Stimulated activated memory B cell treated with anti-CD40 and anti-IgM and Interleukin-4, amounts not matched to agents 10 μg/mL and 1 μg/mL and 100 μg/mL, for 72 hours (primary cell): ENCODE measurements at regions not wholly inside any gene's neighbourhood (a gene's known extent, or its start where the extent isn't known, plus 50 kb on each side); places are given as distances from the start of the nearest gene placed in this dataset.

Source experiments
- ATAC-seq: fragments of 150-1000 bp; cut with Tn5 transposase; 2 replicates; pipeline ENCODE4 v1.10.0; 2021
- H3K27ac Mint-ChIP-seq: one replicate; pipeline ENCODE4 v1.8.0; 2022; ENCODE audit warnings: mild to moderate bottlenecking, mixed read lengths
- H3K27me3 Mint-ChIP-seq: one replicate; pipeline ENCODE4 v1.8.0; 2022; ENCODE audit warnings: mixed read lengths
- H3K36me3 Mint-ChIP-seq: one replicate; pipeline ENCODE4 v1.8.0; 2022; ENCODE audit warnings: mixed read lengths
- H3K4me1 Mint-ChIP-seq: one replicate; pipeline ENCODE4 v1.8.0; 2022; ENCODE audit warnings: mixed read lengths
- H3K4me3 Mint-ChIP-seq: one replicate; pipeline ENCODE4 v1.8.0; 2022; ENCODE audit warnings: mild to moderate bottlenecking, moderate library complexity, mixed read lengths
- H3K9me3 Mint-ChIP-seq: one replicate; pipeline ENCODE4 v1.8.0; 2022; ENCODE audit warnings: mixed read lengths

DNA sequence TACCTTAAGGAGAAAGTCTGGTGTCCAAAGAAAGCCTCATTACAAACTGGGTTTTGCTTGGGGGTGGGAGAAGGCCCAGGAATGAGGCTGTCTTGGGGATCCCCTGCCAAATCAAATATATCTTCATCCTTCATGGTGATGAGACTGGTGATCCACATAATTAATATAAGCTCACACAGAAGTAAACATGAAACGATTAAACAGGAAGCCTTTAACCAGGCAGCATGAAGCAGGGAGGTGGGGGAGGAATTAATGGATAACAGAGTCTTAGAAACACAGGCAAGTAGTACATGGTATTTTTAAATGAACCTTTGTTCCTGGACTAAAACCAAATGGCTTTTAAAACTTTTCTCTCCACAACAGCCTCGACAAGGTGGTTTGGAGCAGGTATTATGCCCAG is 437.5 kb downstream of the TFAP2A start:
- Mint-ChIP-seq H3K4me1 (no peaks in the 10 kb centered on the region), H3K4me3 (no peak overlapping the region), H3K27me3 (no peaks in the 10 kb centered on the region), H3K36me3 (no peaks in the 10 kb centered on the region), H3K9me3 (peaks cover 9% of the 10 kb centered on the region), H3K27ac (no peak overlapping the region)
- ATAC-seq, result no peak

DNA sequence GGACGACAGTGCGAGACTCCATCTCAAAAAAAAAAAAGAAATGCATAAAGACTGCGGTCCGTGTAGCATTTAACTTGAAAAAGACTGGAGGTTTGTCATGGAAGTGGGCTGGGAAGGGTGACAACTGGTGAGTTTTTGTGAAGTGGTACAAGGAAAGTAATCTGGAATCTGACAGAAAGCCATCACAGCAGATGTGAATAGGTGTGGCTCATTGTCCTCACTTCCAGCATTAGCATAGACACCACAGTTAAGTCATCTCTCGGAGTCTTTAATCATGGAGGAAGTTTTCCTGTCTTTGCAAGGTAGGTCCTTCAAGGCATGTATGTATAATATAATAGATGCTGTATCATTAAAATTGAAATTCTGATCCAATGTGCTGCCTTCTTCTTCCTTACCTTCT is 453.2 kb downstream of the TFAP2A start:
- Mint-ChIP-seq H3K4me3 (no peak overlapping the region), H3K4me1 (no peaks in the 10 kb centered on the region), H3K27me3 (no peaks in the 10 kb centered on the region), H3K27ac (no peak overlapping the region), H3K9me3 (peaks cover 7% of the 10 kb centered on the region), H3K36me3 (no peaks in the 10 kb centered on the region)
- no peak for ATAC-seq

DNA sequence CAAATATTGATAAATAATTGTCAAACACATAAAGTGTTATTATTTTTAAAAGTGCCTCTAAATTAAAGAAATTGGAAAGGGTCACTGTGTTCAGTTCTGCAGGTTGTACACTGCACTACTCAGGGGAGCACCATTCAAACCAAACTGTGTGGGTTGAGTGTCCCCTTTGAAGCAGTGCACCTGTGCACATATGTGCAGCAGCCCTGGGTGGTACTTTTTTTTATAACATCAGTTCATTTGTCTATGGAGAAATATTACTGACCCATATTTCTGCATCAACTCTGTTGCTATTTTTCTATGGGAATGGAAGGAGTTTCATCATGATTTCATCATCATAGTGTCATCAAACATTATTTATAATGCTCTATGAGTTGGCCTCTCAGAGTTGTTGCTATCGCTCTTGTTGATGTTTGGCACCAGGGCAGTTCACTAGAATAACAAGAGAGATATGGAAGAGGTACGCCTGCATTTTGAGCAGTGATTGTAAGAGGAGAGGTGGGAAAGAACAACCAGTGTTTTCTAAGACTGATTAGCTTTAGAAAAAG is 457.6 kb downstream of the TFAP2A start:
- Mint-ChIP-seq H3K4me1 (no peaks in the 10 kb centered on the region), H3K4me3 (no peak overlapping the region), H3K27ac (no peak overlapping the region), H3K36me3 (no peaks in the 10 kb centered on the region), H3K27me3 (no peaks in the 10 kb centered on the region), H3K9me3 (peaks cover 5% of the 10 kb centered on the region)
- no peak for ATAC-seq

DNA sequence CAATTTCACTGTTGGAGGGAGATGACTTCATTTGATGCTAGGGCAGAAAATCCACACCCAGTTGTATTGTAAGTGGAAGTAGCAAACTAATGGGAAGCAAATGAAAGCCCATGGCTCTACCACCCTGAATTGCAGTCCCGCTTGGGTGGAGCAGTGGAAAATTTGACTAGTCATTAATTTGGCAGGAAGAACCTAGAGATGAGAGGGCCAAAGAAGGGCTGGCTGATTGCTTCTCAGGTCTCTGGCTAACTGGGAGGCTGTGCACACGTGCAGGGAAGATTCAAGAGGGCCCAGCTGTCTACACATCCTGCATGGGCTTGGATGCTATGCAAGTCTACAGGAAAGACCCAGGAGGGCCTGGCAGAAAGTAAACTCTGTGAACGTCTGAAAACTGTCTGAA is 466.2 kb downstream of the TFAP2A start:
- no peaks in the 10 kb centered on the region for H3K27me3 Mint-ChIP-seq
- ATAC-seq, result no peak
- no peak overlapping the region for H3K27ac Mint-ChIP-seq
- H3K4me3 Mint-ChIP-seq, result no peak overlapping the region
- peaks cover 14% of the 10 kb centered on the region for H3K9me3 Mint-ChIP-seq
- no peaks in the 10 kb centered on the region for H3K4me1 Mint-ChIP-seq
- H3K36me3 Mint-ChIP-seq, result no peaks in the 10 kb centered on the region

DNA sequence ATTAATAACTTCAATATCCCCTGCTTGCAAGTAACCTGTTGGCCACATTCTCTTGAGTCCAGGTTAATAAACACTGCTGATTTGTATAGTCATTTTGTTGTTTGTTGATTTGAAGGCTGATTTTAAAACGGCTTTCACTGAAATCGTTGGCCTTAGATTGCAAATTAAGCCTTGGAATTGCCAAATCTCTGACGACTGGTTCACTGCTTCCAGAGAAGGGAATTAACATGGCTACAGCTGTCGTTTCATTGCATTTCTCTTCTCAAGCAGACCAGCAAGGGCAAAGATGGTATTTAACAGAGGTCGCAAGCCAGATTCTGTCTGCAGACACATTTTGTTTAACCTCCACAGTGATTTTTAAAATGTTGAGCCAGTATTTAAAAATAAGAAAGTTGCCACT is 470.9 kb downstream of the TFAP2A start:
- H3K36me3 Mint-ChIP-seq, result no peaks in the 10 kb centered on the region
- H3K27ac Mint-ChIP-seq, result no peak overlapping the region
- H3K9me3 Mint-ChIP-seq, result peaks cover 8% of the 10 kb centered on the region
- no peak overlapping the region for H3K4me3 Mint-ChIP-seq
- no peaks in the 10 kb centered on the region for H3K4me1 Mint-ChIP-seq
- H3K27me3 Mint-ChIP-seq, result no peaks in the 10 kb centered on the region
- ATAC-seq, result no peak

DNA sequence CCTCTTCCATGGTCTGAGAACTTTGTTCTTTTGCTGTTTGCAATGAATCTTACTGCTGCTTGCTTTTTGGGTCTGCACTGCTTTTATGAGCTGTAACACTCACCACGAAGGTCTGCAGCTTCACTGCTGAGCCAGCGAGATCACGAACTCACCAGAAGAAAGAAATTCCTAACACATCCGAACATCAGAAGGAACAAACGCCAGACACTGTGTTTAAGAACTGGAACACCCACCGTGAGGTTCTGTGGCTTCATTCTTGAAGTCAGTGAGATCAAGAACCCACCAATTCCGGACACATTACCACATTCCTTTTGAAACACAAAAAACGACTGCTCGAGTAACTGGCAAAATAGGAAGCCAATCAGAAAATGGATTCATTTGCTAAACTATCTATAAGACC is 471.8 kb downstream of the TFAP2A start:
- peaks cover 8% of the 10 kb centered on the region for H3K9me3 Mint-ChIP-seq
- H3K27ac Mint-ChIP-seq, result no peak overlapping the region
- H3K4me1 Mint-ChIP-seq, result no peaks in the 10 kb centered on the region
- ATAC-seq, result no peak
- H3K36me3 Mint-ChIP-seq, result no peaks in the 10 kb centered on the region
- no peaks in the 10 kb centered on the region for H3K27me3 Mint-ChIP-seq
- no peak overlapping the region for H3K4me3 Mint-ChIP-seq

DNA sequence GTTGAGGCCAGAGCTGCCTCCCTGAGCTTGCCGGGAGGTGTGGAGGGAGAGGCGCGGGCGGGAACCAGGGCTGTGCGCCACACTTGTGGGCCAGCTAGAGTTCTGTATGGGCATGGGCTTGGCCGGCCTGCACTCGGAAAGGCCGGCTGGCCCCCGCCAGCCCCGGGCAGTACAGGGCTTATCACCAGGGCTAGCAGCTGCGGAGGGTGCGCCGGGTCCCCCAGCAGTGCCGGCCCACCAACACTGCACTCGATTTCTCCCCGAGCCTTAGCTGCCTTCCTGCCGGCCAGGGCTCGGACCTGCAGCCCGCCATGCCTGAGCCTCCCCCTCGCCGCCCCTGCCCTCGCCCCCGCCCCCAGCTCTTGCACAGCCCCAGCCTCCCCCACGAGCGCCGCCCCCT is 472.7 kb downstream of the TFAP2A start:
- no peak overlapping the region for H3K27ac Mint-ChIP-seq
- no peaks in the 10 kb centered on the region for H3K27me3 Mint-ChIP-seq
- H3K36me3 Mint-ChIP-seq, result no peaks in the 10 kb centered on the region
- H3K4me3 Mint-ChIP-seq, result no peak overlapping the region
- no peak for ATAC-seq
- no peaks in the 10 kb centered on the region for H3K4me1 Mint-ChIP-seq
- peaks cover 5% of the 10 kb centered on the region for H3K9me3 Mint-ChIP-seq

DNA sequence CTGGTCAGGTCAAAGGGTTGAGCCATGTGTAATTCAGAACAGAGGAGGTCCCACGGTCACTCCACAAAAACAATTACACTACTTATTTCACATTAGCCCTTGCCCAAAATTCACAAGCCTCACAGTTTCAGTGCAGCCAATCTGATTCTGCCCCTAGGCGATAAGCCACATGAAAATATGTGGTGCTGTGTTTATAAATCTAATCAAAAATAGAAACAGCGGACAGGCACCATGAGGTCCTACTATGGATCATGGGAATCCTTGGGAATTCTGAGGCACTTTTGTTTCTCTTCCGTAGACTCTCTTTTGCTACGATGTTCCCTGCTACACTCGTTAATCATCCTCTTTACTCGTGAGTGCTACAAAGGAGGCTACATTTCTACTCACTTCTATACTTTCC is 476.1 kb downstream of the TFAP2A start:
- H3K4me1 Mint-ChIP-seq, result no peaks in the 10 kb centered on the region
- no peaks in the 10 kb centered on the region for H3K36me3 Mint-ChIP-seq
- H3K27me3 Mint-ChIP-seq, result no peaks in the 10 kb centered on the region
- no peak overlapping the region for H3K27ac Mint-ChIP-seq
- H3K4me3 Mint-ChIP-seq, result no peak overlapping the region
- peaks cover 3% of the 10 kb centered on the region for H3K9me3 Mint-ChIP-seq
- no peak for ATAC-seq

DNA sequence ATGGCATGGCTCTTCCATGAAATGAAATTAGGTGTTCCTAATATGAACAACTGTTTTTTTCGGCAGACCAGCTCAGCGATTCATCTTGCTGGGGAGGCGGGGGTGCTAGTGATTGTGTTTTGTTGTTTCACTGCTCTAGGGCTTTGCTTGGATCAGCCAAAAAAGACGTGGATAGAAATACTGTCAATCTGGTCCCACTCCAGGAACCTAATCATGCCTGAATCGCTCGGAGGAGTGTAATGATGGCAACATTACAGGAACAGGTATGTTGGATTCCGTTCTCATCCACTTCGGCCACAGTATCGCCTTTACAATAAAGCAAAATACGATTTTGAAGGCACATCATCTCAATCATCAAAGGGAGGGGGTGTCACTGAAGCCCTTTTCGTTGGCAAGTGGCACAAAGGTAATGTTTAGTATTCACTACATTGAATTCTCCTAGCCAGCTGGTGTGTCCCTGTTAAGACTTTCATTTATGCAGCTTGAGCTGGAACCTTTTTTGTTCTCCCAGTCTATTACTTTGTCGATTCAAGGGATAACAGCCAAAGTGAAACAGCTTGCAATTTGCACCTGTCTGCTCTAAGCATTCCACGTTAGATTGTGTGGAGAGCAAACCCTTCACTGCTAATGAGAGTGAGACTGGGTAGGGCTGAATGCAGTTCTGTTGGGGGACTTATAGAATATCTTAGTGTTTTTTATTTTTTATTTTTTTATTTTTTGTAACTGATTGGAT is 477.7 kb downstream of the TFAP2A start:
- Mint-ChIP-seq H3K27me3 (no peaks in the 10 kb centered on the region), H3K36me3 (no peaks in the 10 kb centered on the region), H3K9me3 (peaks cover 3% of the 10 kb centered on the region), H3K4me1 (no peaks in the 10 kb centered on the region), H3K27ac (no peak overlapping the region), H3K4me3 (no peak overlapping the region)
- ATAC-seq, result no peak

DNA sequence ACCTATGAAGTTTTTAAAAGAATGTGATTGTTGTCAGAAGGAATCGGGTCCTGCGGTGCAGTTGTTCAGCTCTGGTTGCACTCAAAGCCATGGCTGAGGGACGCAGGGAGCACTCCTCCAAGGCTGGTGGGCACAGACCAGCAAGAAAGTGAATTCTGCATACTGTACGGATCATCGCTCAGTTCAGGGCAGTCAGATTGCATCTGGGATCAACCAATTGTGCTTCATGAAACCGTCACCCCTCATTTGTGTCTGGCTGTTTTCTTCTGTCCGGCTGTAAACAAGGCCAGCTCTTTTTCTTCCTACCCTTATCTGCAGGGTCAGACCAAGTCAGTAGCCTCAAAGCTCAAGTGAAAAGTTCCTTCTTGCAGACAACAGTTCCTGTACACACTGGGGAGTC is 478.3 kb downstream of the TFAP2A start:
- Mint-ChIP-seq H3K27ac (no peak overlapping the region), H3K4me1 (no peaks in the 10 kb centered on the region), H3K4me3 (no peak overlapping the region), H3K9me3 (peaks cover 1% of the 10 kb centered on the region), H3K36me3 (no peaks in the 10 kb centered on the region), H3K27me3 (no peaks in the 10 kb centered on the region)
- no peak for ATAC-seq

DNA sequence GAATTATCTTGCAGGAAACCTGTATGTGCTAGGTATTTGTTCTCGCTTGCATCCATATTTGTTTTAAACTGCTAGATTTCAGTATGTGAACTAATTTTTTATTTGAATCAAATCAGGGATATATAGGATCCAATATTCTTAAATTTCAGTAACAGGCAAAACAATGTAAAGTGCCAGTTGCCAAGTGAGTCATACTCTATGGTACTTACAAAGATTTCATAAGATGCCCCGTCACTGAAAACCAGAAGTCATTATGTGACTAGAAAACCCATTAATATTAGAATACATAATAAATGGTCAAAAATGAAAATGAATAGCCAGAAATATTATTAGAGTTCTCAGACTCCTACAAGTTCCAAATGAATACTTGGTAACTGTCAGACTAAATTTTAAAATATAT is 481.2 kb downstream of the TFAP2A start:
- no peaks in the 10 kb centered on the region for H3K4me1 Mint-ChIP-seq
- H3K27ac Mint-ChIP-seq, result no peak overlapping the region
- H3K9me3 Mint-ChIP-seq, result peaks cover 7% of the 10 kb centered on the region

DNA sequence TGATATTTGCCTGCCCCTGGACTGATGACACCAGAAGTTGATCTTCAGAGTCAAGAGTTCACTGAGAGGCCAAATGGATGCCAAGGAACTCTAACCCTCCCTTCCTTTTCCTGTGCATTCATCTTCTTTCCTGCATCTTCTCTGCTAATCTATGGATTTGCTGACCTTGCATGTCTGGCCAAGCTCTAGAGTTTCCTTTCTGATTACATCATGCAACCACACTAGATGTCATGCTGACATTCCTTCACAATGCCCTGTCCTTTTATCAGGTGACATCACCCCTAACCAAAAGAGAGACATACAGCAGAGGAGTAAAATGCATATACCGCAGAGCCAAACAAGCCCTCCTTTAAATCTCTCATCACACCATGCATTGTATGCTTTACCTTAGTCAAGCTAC is 487.6 kb downstream of the TFAP2A start:
- Mint-ChIP-seq H3K36me3 (no peaks in the 10 kb centered on the region), H3K9me3 (peaks cover 13% of the 10 kb centered on the region), H3K27ac (no peak overlapping the region), H3K4me3 (no peak overlapping the region), H3K27me3 (no peaks in the 10 kb centered on the region), H3K4me1 (no peaks in the 10 kb centered on the region)
- no peak for ATAC-seq

More for the DNA sequence above, 481.2 kb downstream of the TFAP2A start:
- Mint-ChIP-seq H3K36me3 (no peaks in the 10 kb centered on the region), H3K27me3 (no peaks in the 10 kb centered on the region), H3K4me3 (no peak overlapping the region)
- no peak for ATAC-seq

DNA sequence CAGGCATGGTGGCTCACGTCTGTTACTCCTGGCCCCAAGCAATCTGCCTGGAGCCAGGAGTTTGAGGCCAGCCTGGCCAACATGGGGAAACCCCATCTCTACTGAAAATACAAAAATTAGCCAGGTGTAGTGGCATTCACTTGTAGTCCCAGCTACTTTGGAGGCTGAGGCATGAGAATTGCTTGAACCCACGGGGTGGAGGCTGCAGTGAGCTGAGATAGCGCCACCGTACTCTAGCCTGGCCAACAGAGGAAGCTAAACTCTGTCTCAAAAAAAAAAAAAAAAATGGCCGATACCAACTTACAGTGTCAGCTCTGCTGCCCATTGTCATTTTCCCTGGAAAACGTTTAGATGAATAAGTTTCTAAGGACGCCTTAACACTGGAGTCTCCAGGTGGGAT is 489.9 kb downstream of the TFAP2A start:
- Mint-ChIP-seq H3K27me3 (no peaks in the 10 kb centered on the region), H3K9me3 (peaks cover 13% of the 10 kb centered on the region), H3K4me1 (no peaks in the 10 kb centered on the region), H3K27ac (no peak overlapping the region), H3K36me3 (no peaks in the 10 kb centered on the region), H3K4me3 (no peak overlapping the region)
- no peak for ATAC-seq

DNA sequence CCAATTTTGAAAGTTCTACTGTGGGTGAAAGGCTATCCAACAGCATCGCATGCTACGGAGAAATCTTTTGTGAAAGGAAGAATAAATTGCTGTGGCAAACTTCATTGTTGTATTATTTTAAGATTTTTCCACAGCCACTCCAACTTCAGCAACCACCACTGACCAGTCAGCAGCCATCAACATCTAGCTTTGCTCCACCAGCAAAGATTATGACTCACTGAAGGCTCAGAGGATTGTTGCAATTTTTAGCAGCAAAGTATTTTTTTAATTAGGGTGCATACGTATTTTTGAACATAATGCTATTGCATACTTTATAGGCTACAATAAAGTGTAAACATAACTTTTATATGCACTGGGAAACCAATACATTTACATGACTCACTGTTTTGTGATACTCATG is 493.5 kb downstream of the TFAP2A start:
- no peaks in the 10 kb centered on the region for H3K4me1 Mint-ChIP-seq
- no peak overlapping the region for H3K4me3 Mint-ChIP-seq
- peaks cover 12% of the 10 kb centered on the region for H3K9me3 Mint-ChIP-seq
- no peak for ATAC-seq
- H3K27me3 Mint-ChIP-seq, result no peaks in the 10 kb centered on the region
- no peaks in the 10 kb centered on the region for H3K36me3 Mint-ChIP-seq
- no peak overlapping the region for H3K27ac Mint-ChIP-seq

DNA sequence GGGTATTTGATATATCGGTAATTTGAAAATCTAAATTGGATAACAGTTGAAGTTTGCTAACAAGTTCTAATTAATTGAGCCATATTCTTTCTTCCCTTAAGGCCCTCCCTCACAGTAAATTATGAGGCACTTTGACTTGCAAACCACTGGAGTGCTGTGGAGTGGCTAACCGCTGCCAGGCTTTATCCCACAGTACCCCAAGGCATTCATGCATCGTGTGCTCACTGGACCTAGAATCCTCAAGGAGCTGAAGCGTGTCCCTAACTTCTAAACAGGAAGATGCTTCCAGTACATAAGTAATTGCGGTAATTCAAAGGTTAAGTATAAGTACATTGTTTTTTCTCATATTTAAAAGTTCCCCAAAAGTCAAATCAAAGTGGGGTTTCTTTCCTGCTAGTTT is 499.9 kb downstream of the TFAP2A start:
- no peak overlapping the region for H3K4me3 Mint-ChIP-seq
- ATAC-seq, result no peak
- no peaks in the 10 kb centered on the region for H3K36me3 Mint-ChIP-seq
- peaks cover 6% of the 10 kb centered on the region for H3K9me3 Mint-ChIP-seq
- H3K27me3 Mint-ChIP-seq, result no peaks in the 10 kb centered on the region
- no peak overlapping the region for H3K27ac Mint-ChIP-seq
- no peaks in the 10 kb centered on the region for H3K4me1 Mint-ChIP-seq

DNA sequence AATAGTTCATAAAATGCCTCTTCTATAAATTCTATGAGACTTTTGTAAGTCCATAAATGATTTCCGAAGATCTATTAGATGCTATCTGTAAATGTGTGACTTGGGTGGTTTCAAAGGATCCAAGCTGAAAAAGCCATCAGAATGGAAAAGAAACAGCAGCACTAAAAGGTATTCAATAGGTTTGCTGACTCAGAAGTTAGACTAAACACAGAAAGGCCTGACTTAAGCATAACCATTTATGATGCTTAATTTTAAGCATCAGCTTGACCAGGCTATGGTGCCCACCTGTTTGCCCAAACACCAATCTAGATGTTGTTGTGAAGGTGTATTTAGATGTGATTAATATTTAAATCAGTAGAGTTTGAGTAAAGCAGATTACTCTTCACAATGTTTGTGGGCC is 513.5 kb downstream of the TFAP2A start:
- peaks cover 4% of the 10 kb centered on the region for H3K9me3 Mint-ChIP-seq
- H3K27ac Mint-ChIP-seq, result no peak overlapping the region
- no peaks in the 10 kb centered on the region for H3K36me3 Mint-ChIP-seq
- no peak overlapping the region for H3K4me3 Mint-ChIP-seq
- no peak for ATAC-seq
- no peaks in the 10 kb centered on the region for H3K27me3 Mint-ChIP-seq
- no peaks in the 10 kb centered on the region for H3K4me1 Mint-ChIP-seq
